OCI-LY7 (cell line): ENCODE measurements at regions not wholly inside any gene's neighbourhood (a gene's known extent, or its start where the extent isn't known, plus 50 kb on each side); places are given as distances from the start of the nearest gene placed in this dataset.

Source experiments
- BruUV-seq: library from RNA; stranded (reverse); fragments of 400-500 nt; replicated peaks from 2 replicates; lab custom pipeline; 2021; lab: Mats Ljungman, UMichigan
- CTCF ChIA-PET: fragments of 300-600 bp; sonication (Branson Sonifier 250); formaldehyde crosslinking; loops from one replicate; lab custom pipeline; 2022; ENCODE audit warnings: antibody characterized with exemption; ENCODE audit not compliant: unreplicated experiment; lab: Charles Lee
- POLR2A ChIA-PET: fragments of 300-600 bp; sonication (Branson Sonifier 250); formaldehyde crosslinking; loops from one replicate; lab custom pipeline; 2022; ENCODE audit warnings: antibody characterized with exemption; lab: Charles Lee
- DNase-seq: peaks from one replicate; pipeline ENCODE4 v3.0.0-alpha.2; 2015; ENCODE audit warnings: low spot score
- H2AFZ ChIP-seq: fragments of 200-600 bp; sonication (generic), shearing (Covaris generic); 2 replicates; pipeline ENCODE4 v1.6.1; 2014; ENCODE audit warnings: mild to moderate bottlenecking, antibody characterized with exemption, low read length, moderate library complexity
- H3K27ac ChIP-seq: fragments of 200-600 bp; sonication (generic); 2 replicates; pipeline ENCODE4 v1.5.1; 2014; ENCODE audit warnings: mixed run types, low read depth, mild to moderate bottlenecking, moderate library complexity, low read length, inconsistent platforms; ENCODE audit not compliant: poor library complexity, severe bottlenecking
- H3K36me3 ChIP-seq: fragments of 200-600 bp; sonication (generic); 2 replicates; pipeline ENCODE4 v1.6.1; 2014; ENCODE audit warnings: mild to moderate bottlenecking, antibody characterized with exemption, low read length, moderate library complexity, mixed read lengths; ENCODE audit not compliant: insufficient read depth
- H3K4me1 ChIP-seq: fragments of 200-600 bp; sonication (generic); 2 replicates; pipeline ENCODE4 v1.5.1; 2014; ENCODE audit warnings: mild to moderate bottlenecking, low read length; ENCODE audit not compliant: insufficient read depth, poor library complexity, severe bottlenecking
- H3K4me2 ChIP-seq: fragments of 200-600 bp; sonication (generic); 2 replicates; pipeline ENCODE4 v1.6.1; 2014; ENCODE audit warnings: mild to moderate bottlenecking, low read length
- H3K4me3 ChIP-seq: fragments of 200-600 bp; sonication (generic); 2 replicates; pipeline ENCODE4 v1.5.1; 2014; ENCODE audit warnings: mild to moderate bottlenecking, low read depth, low read length; ENCODE audit not compliant: poor library complexity, severe bottlenecking
- H3K79me2 ChIP-seq: fragments of 200-600 bp; sonication (generic); 2 replicates; pipeline ENCODE4 v1.6.1; 2016; ENCODE audit warnings: low read depth, mild to moderate bottlenecking, low read length, moderate library complexity, mixed read lengths; ENCODE audit not compliant: insufficient read depth
- H3K9me2 ChIP-seq: fragments of 200-600 bp; sonication (generic); 2 replicates; pipeline ENCODE4 v1.6.1; 2016; ENCODE audit warnings: mild to moderate bottlenecking, low read length, mixed read lengths; ENCODE audit not compliant: insufficient read depth
- H3K9me3 ChIP-seq: fragments of 200-600 bp; sonication (generic); 2 replicates; pipeline ENCODE4 v1.6.1; 2014; ENCODE audit warnings: mild to moderate bottlenecking, mixed run types, low read length, mixed read lengths
- H4K20me1 ChIP-seq: fragments of 200-600 bp; sonication (generic); 2 replicates; pipeline ENCODE4 v1.6.1; 2014; ENCODE audit warnings: mild to moderate bottlenecking, antibody characterized with exemption, low read length, moderate library complexity, mixed read lengths; ENCODE audit not compliant: insufficient read depth
- CTCF ChIP-seq: fragments of 200-600 bp; sonication (generic); conservative IDR thresholded peaks from 2 replicates; pipeline ENCODE4 v1.5.1; 2014; ENCODE audit warnings: mild to moderate bottlenecking, antibody characterized with exemption, low read length, moderate library complexity, mixed read lengths
- EZH2phosphoT487 ChIP-seq: fragments of 200-600 bp; sonication (generic); IDR thresholded peaks from 2 replicates; pipeline ENCODE4 v1.6.1; 2018; ENCODE audit warnings: low read depth, borderline replicate concordance, mild to moderate bottlenecking, mixed run types, antibody characterized with exemption, low read length, moderate library complexity, mixed read lengths
- intact Hi-C: fragments of 100-400 bp; cut with micrococcal nuclease; formaldehyde crosslinking; loops from one replicate; pipeline ENCODE4 v1.10.0; 2022; ENCODE audit not compliant: unreplicated experiment

GRCh38 chr10:55500931-55501559 is 700.0 kb upstream of the PCDH15 start:
- no peak overlapping the region for H3K4me2 ChIP-seq
- no TSS peak for BruUV-seq
- CTCF ChIA-PET: no interaction called here
- H4K20me1 ChIP-seq: no peaks in the 10 kb centered on the region
- H3K9me3 ChIP-seq: no peaks in the 10 kb centered on the region
- H3K79me2 ChIP-seq: no peaks in the 10 kb centered on the region
- no peak overlapping the region for H2AFZ ChIP-seq
- POLR2A ChIA-PET: no interaction called here
- no peaks in the 10 kb centered on the region for H3K36me3 ChIP-seq
- intact Hi-C loops: no loop called here
- H3K27ac ChIP-seq: no peak overlapping the region
- DNase-seq: peak; percentile 10
- no peak for TF ChIP-seq EZH2phosphoT487
- peak; percentile 75 for TF ChIP-seq CTCF
- H3K4me1 ChIP-seq: no peaks in the 10 kb centered on the region
- no peak overlapping the region for H3K4me3 ChIP-seq
- no peaks in the 10 kb centered on the region for H3K9me2 ChIP-seq

GRCh38 chr10:55497893-55498499 is 697.0 kb upstream of the PCDH15 start:
- no peaks in the 10 kb centered on the region for H3K79me2 ChIP-seq
- no TSS peak for BruUV-seq
- no peak for DNase-seq
- no peaks in the 10 kb centered on the region for H3K4me1 ChIP-seq
- H3K4me2 ChIP-seq: no peak overlapping the region
- no peaks in the 10 kb centered on the region for H3K9me2 ChIP-seq
- H3K36me3 ChIP-seq: no peaks in the 10 kb centered on the region
- POLR2A ChIA-PET: no interaction called here
- CTCF ChIA-PET: no interaction called here
- H4K20me1 ChIP-seq: no peaks in the 10 kb centered on the region
- TF ChIP-seq CTCF (no peak), EZH2phosphoT487 (no peak)
- no peak overlapping the region for H2AFZ ChIP-seq
- intact Hi-C loops: no loop called here
- no peak overlapping the region for H3K4me3 ChIP-seq
- H3K27ac ChIP-seq: no peak overlapping the region
- H3K9me3 ChIP-seq: no peaks in the 10 kb centered on the region

GRCh38 chr10:55495555-55495954 is 694.5 kb upstream of the PCDH15 start:
- no peak overlapping the region for H2AFZ ChIP-seq
- ChIA-PET CTCF (no interaction called here), POLR2A (no interaction called here)

More at GRCh38 chr10:55495555-55495954, 694.5 kb upstream of the PCDH15 start:
- intact Hi-C loops: no loop called here
- Histone ChIP-seq H4K20me1 (no peaks in the 10 kb centered on the region), H3K79me2 (no peaks in the 10 kb centered on the region), H3K4me1 (no peaks in the 10 kb centered on the region), H3K4me2 (no peak overlapping the region), H3K9me3 (no peaks in the 10 kb centered on the region), H3K4me3 (no peak overlapping the region), H3K9me2 (no peaks in the 10 kb centered on the region), H3K27ac (no peak overlapping the region), H3K36me3 (no peaks in the 10 kb centered on the region)
- DNase-seq: no peak
- no TSS peak for BruUV-seq
- TF ChIP-seq EZH2phosphoT487 (no peak), CTCF (no peak)
